Muscle layer of colon (tissue), 2 donors: ENCODE measurements at regions not wholly inside any gene's neighbourhood (a gene's known extent, or its start where the extent isn't known, plus 50 kb on each side); places are given as distances from the start of the nearest gene placed in this dataset.
"Not testable (repeated sequence)": the region's sequence is repeated elsewhere in the genome, so short reads cannot be mapped to it uniquely, and the experiment has no call there.

Experiments
- H3K27ac ChIP-seq: one replicate; pipeline ENCODE4 v1.7.0; 2013; ENCODE audit warnings: low read depth, mild to moderate bottlenecking, low read length, moderate library complexity
- H3K27me3 ChIP-seq, 2 donors: one replicate each; pipeline ENCODE4 v1.7.0; 2013; ENCODE audit warnings: low read length in 2 of 2, mild to moderate bottlenecking in 2 of 2; ENCODE audit not compliant: insufficient read depth in 2 of 2, control insufficient read depth in 1 of 2
- H3K36me3 ChIP-seq: one replicate; pipeline ENCODE4 v1.7.0; 2013; ENCODE audit warnings: mild to moderate bottlenecking, low read length; ENCODE audit not compliant: insufficient read depth
- H3K4me1 ChIP-seq: one replicate; pipeline ENCODE4 v1.7.0; 2013; ENCODE audit warnings: mild to moderate bottlenecking, low read length; ENCODE audit not compliant: insufficient read depth
- H3K4me3 ChIP-seq, 2 donors: one replicate each; pipeline ENCODE4 v1.7.0; 2013; ENCODE audit warnings: low read length in 2 of 2, low read depth in 1 of 2, mild to moderate bottlenecking in 1 of 2, moderate library complexity in 1 of 2
- H3K9ac ChIP-seq: one replicate; pipeline ENCODE4 v1.7.0; 2013; ENCODE audit warnings: low read length
- H3K9me3 ChIP-seq: one replicate; pipeline ENCODE4 v1.7.0; 2013; ENCODE audit warnings: mild to moderate bottlenecking, low read length
- donor health status: abdominal sarcoma.
- donor health status: Adenocarcinoma of cecum.

- no peaks in the 10 kb centered on the region for H3K36me3 ChIP-seq
- H3K9ac ChIP-seq = no peak overlapping the region
- no peaks in the 10 kb centered on the region for H3K4me1 ChIP-seq
- H3K4me3 ChIP-seq = no peak overlapping the region
- H3K27me3 ChIP-seq = no peaks in the 10 kb centered on the region
- no peak overlapping the region for H3K27ac ChIP-seq
- no peaks in the 10 kb centered on the region for H3K9me3 ChIP-seq
Observed at GRCh38 chr2:81436256-81436655, 1131.7 kb upstream of the LRRTM1 start.

- no peak overlapping the region for H3K4me3 ChIP-seq
- H3K9ac ChIP-seq = no peak overlapping the region
- no peaks in the 10 kb centered on the region for H3K4me1 ChIP-seq
- H3K27me3 ChIP-seq = no peaks in the 10 kb centered on the region
- H3K36me3 ChIP-seq = no peaks in the 10 kb centered on the region
- H3K27ac ChIP-seq = no peak overlapping the region
- no peaks in the 10 kb centered on the region for H3K9me3 ChIP-seq
Observed at GRCh38 chr2:81412681-81413080, 1108.1 kb upstream of the LRRTM1 start.

GRCh38 chr2:81403508-81403907, 1099.0 kb upstream of the LRRTM1 start:
- Histone ChIP-seq H3K36me3 (no peaks in the 10 kb centered on the region), H3K4me3 (no peak overlapping the region), H3K27ac (no peak overlapping the region), H3K9ac (no peak overlapping the region), H3K9me3 (no peaks in the 10 kb centered on the region), H3K27me3 (no peaks in the 10 kb centered on the region), H3K4me1 (no peaks in the 10 kb centered on the region)

GRCh38 chr2:81396417-81397019, 1092.0 kb upstream of the LRRTM1 start:
- no peaks in the 10 kb centered on the region for H3K27me3 ChIP-seq
- no peak overlapping the region for H3K27ac ChIP-seq
- H3K4me3 ChIP-seq = no peak overlapping the region
- H3K4me1 ChIP-seq = no peaks in the 10 kb centered on the region
- H3K9me3 ChIP-seq = no peaks in the 10 kb centered on the region
- no peak overlapping the region for H3K9ac ChIP-seq
- no peaks in the 10 kb centered on the region for H3K36me3 ChIP-seq

GRCh38 chr2:81395746-81396145, 1091.2 kb upstream of the LRRTM1 start:
- Histone ChIP-seq H3K27ac (no peak overlapping the region), H3K9me3 (no peaks in the 10 kb centered on the region), H3K27me3 (no peaks in the 10 kb centered on the region), H3K4me3 (no peak overlapping the region), H3K4me1 (no peaks in the 10 kb centered on the region), H3K9ac (no peak overlapping the region), H3K36me3 (no peaks in the 10 kb centered on the region)

- no peak overlapping the region for H3K4me3 ChIP-seq
- no peaks in the 10 kb centered on the region for H3K27me3 ChIP-seq
- no peak overlapping the region for H3K27ac ChIP-seq
- H3K4me1 ChIP-seq = no peaks in the 10 kb centered on the region
- H3K9me3 ChIP-seq = no peaks in the 10 kb centered on the region
- no peaks in the 10 kb centered on the region for H3K36me3 ChIP-seq
- H3K9ac ChIP-seq = no peak overlapping the region
Observed at GRCh38 chr2:81389203-81389602, 1084.7 kb upstream of the LRRTM1 start.

GRCh38 chr2:81363800-81364199, 1059.2 kb upstream of the LRRTM1 start:
- H3K36me3 ChIP-seq = no peaks in the 10 kb centered on the region

GRCh38 chr2:81362468-81362867, 1057.9 kb upstream of the LRRTM1 start:
- not testable (repeated sequence) for H3K9me3 ChIP-seq, H3K9ac ChIP-seq, H3K36me3 ChIP-seq, H3K4me3 ChIP-seq, H3K27me3 ChIP-seq, H3K4me1 ChIP-seq, H3K27ac ChIP-seq

More at GRCh38 chr2:81363800-81364199, 1059.2 kb upstream of the LRRTM1 start:
- Histone ChIP-seq H3K27me3 (no peaks in the 10 kb centered on the region), H3K27ac (no peak overlapping the region), H3K4me1 (no peaks in the 10 kb centered on the region), H3K4me3 (no peak overlapping the region), H3K9me3 (no peaks in the 10 kb centered on the region), H3K9ac (no peak overlapping the region)

GRCh38 chr2:81355436-81355835, 1050.9 kb upstream of the LRRTM1 start:
- Histone ChIP-seq H3K9me3 (no peaks in the 10 kb centered on the region), H3K27me3 (no peaks in the 10 kb centered on the region), H3K27ac (no peak overlapping the region), H3K36me3 (no peaks in the 10 kb centered on the region), H3K4me1 (no peaks in the 10 kb centered on the region), H3K9ac (no peak overlapping the region), H3K4me3 (no peak overlapping the region)

- no peaks in the 10 kb centered on the region for H3K36me3 ChIP-seq
- no peak overlapping the region for H3K9ac ChIP-seq
- no peaks in the 10 kb centered on the region for H3K4me1 ChIP-seq
- H3K27ac ChIP-seq = no peak overlapping the region
- H3K9me3 ChIP-seq = no peaks in the 10 kb centered on the region
- no peak overlapping the region for H3K4me3 ChIP-seq
- no peaks in the 10 kb centered on the region for H3K27me3 ChIP-seq
Observed at GRCh38 chr2:81334046-81334445, 1029.5 kb upstream of the LRRTM1 start.

- no peak overlapping the region for H3K4me3 ChIP-seq
- H3K9ac ChIP-seq = no peak overlapping the region
- H3K9me3 ChIP-seq = no peaks in the 10 kb centered on the region
- no peak overlapping the region for H3K27ac ChIP-seq
- no peaks in the 10 kb centered on the region for H3K36me3 ChIP-seq
- H3K27me3 ChIP-seq = no peaks in the 10 kb centered on the region
- no peaks in the 10 kb centered on the region for H3K4me1 ChIP-seq
Observed at GRCh38 chr2:81328968-81329367, 1024.4 kb upstream of the LRRTM1 start.

GRCh38 chr2:81327911-81328310, 1023.4 kb upstream of the LRRTM1 start:
- no peaks in the 10 kb centered on the region for H3K9me3 ChIP-seq
- no peaks in the 10 kb centered on the region for H3K36me3 ChIP-seq
- no peaks in the 10 kb centered on the region for H3K4me1 ChIP-seq
- no peak overlapping the region for H3K9ac ChIP-seq
- H3K4me3 ChIP-seq = no peak overlapping the region
- H3K27me3 ChIP-seq = no peaks in the 10 kb centered on the region
- H3K27ac ChIP-seq = no peak overlapping the region
